Breast epithelium (tissue), 4 donors: ENCODE measurements at regions not wholly inside any gene's neighbourhood (a gene's known extent, or its start where the extent isn't known, plus 50 kb on each side); places are given as distances from the start of the nearest gene placed in this dataset.
A peak's percentile ranks its signal among the peaks of the same experiment; 100 is the strongest.

Experiments used
- DNase-seq, 2 donors: peaks; one replicate each; pipeline ENCODE4 v3.0.0-alpha.2; 2019; ENCODE audit warnings: low spot score in 2 of 2
- H3K27ac ChIP-seq, 2 donors: fragments of 200-600 bp; sonication (generic) in 1 of 2; one replicate each; pipeline ENCODE4 v1.5.1; 2016 to 2019; ENCODE audit warnings: mild to moderate bottlenecking in 1 of 2
- H3K27me3 ChIP-seq, 2 donors: fragments of 200-600 bp; sonication (generic) in 1 of 2; one replicate each; pipeline versions ENCODE4 v1.5.1 to v1.6.0; 2017 to 2019; ENCODE audit warnings: control low read depth in 1 of 2, mild to moderate bottlenecking in 1 of 2
- H3K36me3 ChIP-seq: fragments of 200-600 bp; one replicate; pipeline ENCODE4 v1.5.1; 2019
- H3K4me1 ChIP-seq, 2 donors: fragments of 200-600 bp; sonication (generic); one replicate each; pipeline ENCODE4 v1.5.1; 2016 to 2019; ENCODE audit warnings: control low read depth in 1 of 2
- H3K4me3 ChIP-seq, 3 donors: fragments of 200-600 bp; sonication (generic); 1 replicate in 2 of 3; 2 replicates in 1 of 3; pipeline ENCODE4 v1.5.1; 2016 to 2019; ENCODE audit warnings: mild to moderate bottlenecking in 3 of 3, moderate library complexity in 2 of 3
- H3K9me3 ChIP-seq, 2 donors: fragments of 200-600 bp; sonication (generic) in 1 of 2; one replicate each; pipeline ENCODE4 v1.5.1; 2016 to 2019; ENCODE audit warnings: control low read depth in 1 of 2
- POLR2A ChIP-seq: fragments of 450-650 bp; IDR thresholded peaks from one replicate; pipeline ENCODE4 v1.6.1; 2016; ENCODE audit warnings: antibody characterized with exemption, mild to moderate bottlenecking, moderate library complexity
- POLR2AphosphoS5 ChIP-seq, 3 donors: sonication (generic); formaldehyde crosslinking; IDR thresholded peaks; one replicate each; pipeline ENCODE4 v1.6.1; 2017; ENCODE audit warnings: antibody characterized with exemption in 3 of 3
- intact Hi-C: fragments of 100-400 bp; cut with DNase I; formaldehyde crosslinking; loops from one replicate; pipeline ENCODE4 v1.15.1; 2023; ENCODE audit warnings: low total_unique reads
- TF ChIP-seq, protein P1 (sequence below), 3 donors: fragments of 450-650 bp; IDR thresholded peaks; one replicate each; pipeline ENCODE4 v1.5.1; 2016 to 2017; ENCODE audit warnings: antibody characterized with exemption in 3 of 3, mild to moderate bottlenecking in 3 of 3, moderate library complexity in 3 of 3

GRCh38 chr5:74231697-74232096, 408.8 kb downstream of the ENC1 start:
- no peaks in the 10 kb centered on the region for H3K9me3 ChIP-seq
- peak overlapping the region; percentile 43 to 60 for H3K27ac ChIP-seq
- no peak for DNase-seq
- TF ChIP-seq POLR2AphosphoS5 (IDR thresholded peaks at IDR 0.05): no peak
- no peak for TF ChIP-seq POLR2A
- TF ChIP-seq, protein P1, sequence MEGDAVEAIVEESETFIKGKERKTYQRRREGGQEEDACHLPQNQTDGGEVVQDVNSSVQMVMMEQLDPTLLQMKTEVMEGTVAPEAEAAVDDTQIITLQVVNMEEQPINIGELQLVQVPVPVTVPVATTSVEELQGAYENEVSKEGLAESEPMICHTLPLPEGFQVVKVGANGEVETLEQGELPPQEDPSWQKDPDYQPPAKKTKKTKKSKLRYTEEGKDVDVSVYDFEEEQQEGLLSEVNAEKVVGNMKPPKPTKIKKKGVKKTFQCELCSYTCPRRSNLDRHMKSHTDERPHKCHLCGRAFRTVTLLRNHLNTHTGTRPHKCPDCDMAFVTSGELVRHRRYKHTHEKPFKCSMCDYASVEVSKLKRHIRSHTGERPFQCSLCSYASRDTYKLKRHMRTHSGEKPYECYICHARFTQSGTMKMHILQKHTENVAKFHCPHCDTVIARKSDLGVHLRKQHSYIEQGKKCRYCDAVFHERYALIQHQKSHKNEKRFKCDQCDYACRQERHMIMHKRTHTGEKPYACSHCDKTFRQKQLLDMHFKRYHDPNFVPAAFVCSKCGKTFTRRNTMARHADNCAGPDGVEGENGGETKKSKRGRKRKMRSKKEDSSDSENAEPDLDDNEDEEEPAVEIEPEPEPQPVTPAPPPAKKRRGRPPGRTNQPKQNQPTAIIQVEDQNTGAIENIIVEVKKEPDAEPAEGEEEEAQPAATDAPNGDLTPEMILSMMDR (IDR thresholded peaks at IDR 0.05): no peak
- no peak overlapping the region for H3K4me3 ChIP-seq
- intact Hi-C loops: no loop called here
- no peaks in the 10 kb centered on the region for H3K27me3 ChIP-seq
- no peaks in the 10 kb centered on the region for H3K4me1 ChIP-seq
- H3K36me3 ChIP-seq: no peaks in the 10 kb centered on the region

GRCh38 chr5:74226716-74227485, 413.6 kb downstream of the ENC1 start:
- peak in 1 of 2 donors; percentile 77 for DNase-seq
- no peaks in the 10 kb centered on the region for H3K4me1 ChIP-seq
- no peaks in the 10 kb centered on the region for H3K36me3 ChIP-seq
- TF ChIP-seq POLR2A (no peak), POLR2AphosphoS5 (IDR thresholded peaks at IDR 0.05) (no peak)
- TF ChIP-seq, protein P1 (IDR thresholded peaks at IDR 0.05): no peak
- intact Hi-C loops: no loop called here
- no peaks in the 10 kb centered on the region for H3K27me3 ChIP-seq
- H3K9me3 ChIP-seq: no peaks in the 10 kb centered on the region
- peak overlapping the region in 1 of 2 donors; percentile 17 for H3K27ac ChIP-seq
- H3K4me3 ChIP-seq: no peak overlapping the region

GRCh38 chr5:74225587-74225986, 414.9 kb downstream of the ENC1 start:
- intact Hi-C loops: no loop called here
- H3K9me3 ChIP-seq: no peaks in the 10 kb centered on the region
- no peaks in the 10 kb centered on the region for H3K27me3 ChIP-seq
- H3K27ac ChIP-seq: no peak overlapping the region
- TF ChIP-seq, protein P1 (IDR thresholded peaks at IDR 0.05): no peak
- TF ChIP-seq POLR2A (no peak), POLR2AphosphoS5 (IDR thresholded peaks at IDR 0.05) (no peak)
- DNase-seq: no peak
- no peaks in the 10 kb centered on the region for H3K4me1 ChIP-seq
- no peak overlapping the region for H3K4me3 ChIP-seq
- no peaks in the 10 kb centered on the region for H3K36me3 ChIP-seq

GRCh38 chr5:74224331-74224730, 416.2 kb downstream of the ENC1 start:
- no peaks in the 10 kb centered on the region for H3K36me3 ChIP-seq
- H3K4me3 ChIP-seq: no peak overlapping the region
- intact Hi-C loops: no loop called here
- H3K27ac ChIP-seq: no peak overlapping the region
- DNase-seq: no peak
- TF ChIP-seq, protein P1 (IDR thresholded peaks at IDR 0.05): no peak
- TF ChIP-seq POLR2A (no peak), POLR2AphosphoS5 (IDR thresholded peaks at IDR 0.05) (no peak)
- no peaks in the 10 kb centered on the region for H3K9me3 ChIP-seq
- H3K27me3 ChIP-seq: no peaks in the 10 kb centered on the region
- no peaks in the 10 kb centered on the region for H3K4me1 ChIP-seq

- Histone ChIP-seq H3K9me3 (no peaks in the 10 kb centered on the region), H3K36me3 (no peaks in the 10 kb centered on the region), H3K4me1 (no peaks in the 10 kb centered on the region), H3K27ac (no peak overlapping the region), H3K27me3 (no peaks in the 10 kb centered on the region), H3K4me3 (no peak overlapping the region)
- TF ChIP-seq POLR2A (no peak), POLR2AphosphoS5 (IDR thresholded peaks at IDR 0.05) (no peak)
- TF ChIP-seq, protein P1 (IDR thresholded peaks at IDR 0.05): no peak
- no peak for DNase-seq
- intact Hi-C loops: no loop called here
Measured at GRCh38 chr5:74222806-74223205, 417.7 kb downstream of the ENC1 start.
